SHP77 (cell line): ENCODE measurements at regions not wholly inside any gene's neighbourhood (a gene's known extent, or its start where the extent isn't known, plus 50 kb on each side); places are given as distances from the start of the nearest gene placed in this dataset.

Source experiments
- DNase-seq, 2 experiments: peaks; one replicate each; lab custom pipeline; 2025; lab: John Stamatoyannopoulos, UW

DNA sequence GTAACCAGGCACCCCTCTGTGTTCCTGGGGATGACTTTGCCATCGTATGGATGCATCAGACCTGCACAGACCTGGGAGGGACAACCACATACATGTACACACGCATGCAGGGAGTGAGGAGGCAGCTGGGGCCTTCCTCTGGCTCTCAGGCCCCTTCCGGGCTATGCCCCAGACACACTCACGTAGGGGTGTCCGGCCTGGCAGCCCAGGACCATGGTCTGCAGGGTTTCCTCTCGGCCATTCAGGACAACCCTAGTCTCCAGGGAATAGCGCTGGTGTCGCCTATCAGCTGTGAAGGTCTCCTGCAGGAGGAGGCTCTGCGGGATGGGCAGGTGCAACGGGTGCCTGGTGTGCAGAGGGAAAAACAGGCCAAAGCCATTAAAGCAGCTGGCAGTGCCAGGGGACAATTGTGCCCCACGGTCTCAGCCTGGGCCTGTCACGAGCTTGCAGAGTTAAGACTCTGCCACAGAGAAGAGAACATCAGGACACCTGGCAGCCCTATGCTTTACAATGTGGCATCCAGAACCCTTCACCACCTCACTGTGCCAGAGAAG is 101.4 kb downstream of the RMI2 start:
- no peak for DNase-seq

- no peak for DNase-seq
These were observed 102.0 kb downstream of the RMI2 start for GRCh38 chr16:11447272-11447671.

DNA sequence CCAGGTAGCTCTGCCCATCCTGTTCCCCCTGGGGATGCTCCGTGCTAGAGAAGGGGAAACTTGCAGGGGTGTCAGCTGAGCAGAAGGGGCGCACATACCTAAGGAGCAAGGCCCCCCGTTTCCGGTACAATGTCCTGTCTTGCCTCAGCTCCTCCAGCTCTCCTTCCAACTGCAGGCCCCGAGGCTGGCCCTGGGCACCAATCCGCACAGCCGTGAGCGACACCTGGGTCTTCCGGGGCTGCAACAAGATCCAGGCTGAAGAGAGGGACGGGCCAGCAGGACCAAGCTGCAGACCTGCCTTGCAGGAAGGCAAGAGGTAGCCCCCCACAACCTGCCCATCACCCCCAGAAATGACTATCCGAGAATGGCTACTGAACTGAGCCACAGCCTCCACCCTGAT is 102.6 kb downstream of the RMI2 start:
- DNase-seq: no peak

GRCh38 chr16:11448796-11449416 is 103.6 kb downstream of the RMI2 start:
- no peak for DNase-seq

DNA sequence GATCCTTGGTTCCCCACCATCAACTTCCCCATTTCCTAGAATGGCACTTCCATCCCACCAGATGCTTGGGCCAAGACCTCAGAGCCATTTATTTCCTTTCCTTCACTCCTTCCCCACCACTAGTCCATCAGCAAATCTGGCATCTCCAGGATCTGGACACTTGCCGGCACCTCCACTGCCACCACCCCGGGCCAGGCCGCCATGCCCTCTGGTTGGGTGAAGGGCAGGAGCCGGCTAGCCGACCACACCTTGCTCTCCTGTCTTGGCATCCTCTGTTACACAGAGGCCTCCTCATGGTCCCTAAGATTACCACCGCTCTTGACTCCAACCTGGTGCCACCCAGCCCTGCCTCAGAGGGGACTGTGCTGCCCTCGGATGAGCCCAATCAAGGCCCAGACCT is 104.5 kb downstream of the RMI2 start:
- no peak for DNase-seq

DNA sequence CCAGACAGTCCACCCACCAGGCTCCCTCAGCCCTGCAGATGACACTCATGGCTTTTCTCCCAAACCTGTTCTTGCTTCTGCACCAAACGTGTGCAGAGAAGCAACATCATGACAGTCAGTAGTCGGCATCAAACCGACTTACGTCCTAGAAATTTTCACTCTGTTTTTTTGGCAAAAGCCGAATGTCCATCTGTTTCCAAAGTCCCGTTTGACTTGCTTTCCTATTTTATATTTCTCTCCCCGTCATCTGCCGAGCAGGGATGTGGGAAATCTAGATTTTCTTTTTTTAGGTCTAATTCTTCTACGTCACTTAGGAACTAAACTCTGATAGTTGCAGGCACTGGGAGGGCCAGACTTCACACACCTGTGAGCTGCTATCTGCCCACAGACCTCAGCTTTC is 104.9 kb downstream of the RMI2 start:
- DNase-seq: no peak

GRCh38 chr16:11452298-11452697 is 107.0 kb downstream of the RMI2 start:
- DNase-seq: no peak

DNA sequence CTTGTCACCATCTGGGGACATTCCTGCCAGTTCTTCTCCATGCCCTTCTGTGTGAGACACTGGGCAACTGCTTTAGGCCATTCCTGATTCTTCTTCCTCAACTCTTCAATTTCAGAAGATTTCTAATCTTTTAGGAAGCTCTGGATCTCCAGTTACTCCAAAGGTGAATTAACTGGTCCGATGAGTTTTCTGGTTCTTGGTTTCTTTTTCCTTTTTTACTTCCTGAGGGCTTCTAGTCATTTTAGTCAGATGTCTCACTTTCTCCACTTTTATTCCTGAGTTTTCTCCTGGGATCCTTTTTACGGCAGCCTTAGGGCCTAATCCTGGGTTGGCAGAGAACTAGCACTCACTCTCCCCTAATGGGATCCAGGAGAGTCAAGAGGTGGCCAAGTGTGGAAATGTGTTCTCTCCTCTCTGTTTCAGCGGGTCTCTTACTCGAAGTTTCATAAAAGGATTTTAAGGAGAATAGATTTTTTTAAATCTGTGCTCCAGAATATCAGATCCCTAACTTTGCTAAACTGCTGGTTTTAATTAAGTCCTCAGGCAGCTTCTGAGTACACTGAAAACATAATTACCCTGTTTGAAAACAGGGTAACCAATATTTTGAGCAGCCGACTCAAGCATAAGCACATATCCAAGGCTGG is 107.6 kb downstream of the RMI2 start:
- DNase-seq: no peak

DNA sequence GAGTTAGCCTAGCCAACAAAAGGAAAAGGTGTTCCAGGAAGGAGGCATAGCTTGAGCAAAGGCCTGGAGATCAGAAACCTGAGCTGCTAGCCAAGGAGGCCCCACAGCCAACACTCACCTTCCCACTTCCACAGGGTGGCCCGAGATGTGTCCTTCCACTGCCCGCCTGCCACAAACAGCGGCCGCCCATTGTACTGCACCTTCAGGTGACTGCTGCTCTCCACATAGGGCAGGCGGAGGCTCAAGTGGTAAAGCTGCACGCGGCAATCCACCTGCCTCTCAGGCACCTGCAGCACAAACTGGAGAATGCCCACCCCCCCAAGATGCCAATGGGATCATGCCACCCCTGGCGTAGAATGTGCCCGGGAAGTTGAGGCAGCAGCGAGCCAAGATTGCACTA is 111.5 kb downstream of the RMI2 start:
- DNase-seq: no peak

DNA sequence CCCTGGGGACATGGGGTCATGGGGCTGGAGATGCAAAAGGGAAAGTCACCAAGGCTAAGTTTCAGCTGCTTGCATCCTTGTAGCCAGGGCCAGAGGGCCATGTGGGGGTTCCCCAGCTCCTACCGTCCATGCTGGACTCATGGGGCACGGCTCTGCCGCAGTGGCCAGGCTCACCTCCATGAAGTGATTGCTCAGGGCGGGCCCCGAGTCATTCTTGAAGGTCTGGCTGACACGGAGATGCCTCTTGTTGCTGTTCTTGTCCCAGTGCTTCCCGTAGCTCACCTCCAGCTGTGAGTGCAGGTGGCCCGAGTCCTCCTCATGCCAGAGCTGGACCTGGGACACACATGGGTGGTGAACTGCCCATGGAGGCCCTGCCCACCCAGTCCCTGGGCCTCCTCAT is 114.5 kb downstream of the RMI2 start:
- DNase-seq: no peak

- DNase-seq: no peak
These were observed 115.7 kb downstream of the RMI2 start for GRCh38 chr16:11460820-11461594.

DNA sequence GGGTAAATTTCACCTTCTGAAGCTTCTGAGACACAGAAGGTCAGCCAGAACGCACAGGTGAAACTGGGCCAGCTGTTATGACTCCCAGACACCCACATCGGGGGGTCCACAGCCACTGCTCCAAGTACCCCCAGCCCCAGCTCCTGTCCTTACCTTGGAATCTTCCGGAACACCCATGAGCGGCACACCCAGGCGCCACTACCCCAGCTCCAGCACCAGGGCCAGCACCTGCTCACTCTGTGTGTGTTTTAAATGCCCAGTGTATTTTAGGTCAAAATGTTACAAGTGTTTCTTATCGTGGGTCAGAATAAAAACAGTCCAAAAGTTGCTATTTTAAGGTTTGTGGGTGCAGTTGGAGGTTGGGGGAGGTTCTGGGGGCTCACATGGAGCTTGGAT is 116.3 kb downstream of the RMI2 start:
- DNase-seq: no peak

GRCh38 chr16:11462036-11462435 is 116.8 kb downstream of the RMI2 start:
- no peak for DNase-seq

GRCh38 chr16:11462861-11463260 is 117.6 kb downstream of the RMI2 start:
- DNase-seq: no peak

DNA sequence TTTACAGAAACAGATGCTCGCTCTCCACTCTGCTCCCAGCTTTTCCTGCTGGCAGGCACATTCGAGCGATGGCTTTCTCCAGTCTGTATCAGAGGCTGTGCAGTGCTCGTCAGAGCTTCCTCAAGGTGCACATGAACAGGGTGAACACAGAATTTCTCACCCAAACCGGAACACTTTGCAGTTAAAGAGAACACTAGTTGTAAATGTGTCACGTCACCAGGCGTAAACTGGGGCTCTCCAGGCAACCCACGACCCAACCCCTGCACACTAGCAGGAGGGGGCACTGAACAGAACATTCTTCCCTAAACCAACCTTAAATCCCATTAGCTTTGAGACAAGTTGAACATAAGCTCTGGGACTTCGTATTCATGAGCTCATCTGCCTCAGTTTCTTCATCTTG is 119.0 kb downstream of the RMI2 start:
- DNase-seq: no peak

- no peak for DNase-seq
These were observed 120.4 kb downstream of the RMI2 start for GRCh38 chr16:11465675-11466074.

GRCh38 chr16:11470676-11471415 is 115.9 kb downstream of the LITAF start:
- DNase-seq: no peak

DNA sequence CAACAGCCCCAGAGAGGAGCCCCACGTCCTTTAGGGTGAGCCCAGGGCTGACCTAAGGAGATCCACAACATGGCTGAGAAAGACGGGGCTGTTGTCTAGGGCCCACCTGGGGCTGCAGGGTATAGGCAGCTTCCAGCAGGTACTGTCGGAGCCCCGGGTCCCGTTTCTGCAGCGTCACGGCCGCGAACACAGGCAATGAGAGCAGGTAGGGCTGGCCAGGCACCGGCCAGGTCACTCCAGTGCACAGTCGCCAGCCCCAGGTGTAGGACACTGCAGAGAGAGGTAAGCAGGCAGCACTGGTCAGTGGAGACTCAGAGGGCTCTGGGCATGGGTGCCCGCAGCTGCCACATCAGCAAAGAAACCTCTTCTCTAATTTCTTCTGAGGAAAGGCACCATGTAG is 115.2 kb downstream of the LITAF start:
- DNase-seq: no peak

DNA sequence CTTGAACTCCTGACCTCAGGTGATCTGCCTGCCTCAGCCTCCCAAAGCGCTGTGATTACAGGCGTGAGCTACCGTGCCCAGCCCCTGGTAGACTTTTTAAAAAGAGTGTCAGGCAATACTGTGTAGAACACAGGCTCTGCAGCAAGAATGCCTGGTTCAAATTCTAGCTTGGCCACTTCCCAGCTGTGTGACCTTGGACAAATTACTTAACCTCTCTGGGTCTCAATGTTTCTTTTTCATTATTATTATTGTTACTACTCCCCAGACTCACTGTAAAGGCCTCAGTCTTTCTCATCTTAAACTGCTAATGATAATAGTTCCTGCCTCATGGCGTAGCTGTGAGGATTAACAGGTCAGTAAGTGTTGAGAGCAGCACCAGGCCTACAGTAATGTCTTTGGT is 114.3 kb downstream of the LITAF start:
- no peak for DNase-seq

GRCh38 chr16:11472851-11473250 is 113.9 kb downstream of the LITAF start:
- no peak for DNase-seq

- no peak for DNase-seq
These were observed 113.0 kb downstream of the LITAF start for GRCh38 chr16:11473728-11474127.

- DNase-seq: no peak
These were observed 112.0 kb downstream of the LITAF start for GRCh38 chr16:11474617-11475291.
